HUES64 (cell line): ENCODE measurements at regions not wholly inside any gene's neighbourhood (a gene's known extent, or its start where the extent isn't known, plus 50 kb on each side); places are given as distances from the start of the nearest gene placed in this dataset.
"Not testable (repeated sequence)": the region's sequence is repeated elsewhere in the genome, so short reads cannot be mapped to it uniquely, and the experiment has no call there.

Experiments used
- H3K27ac ChIP-seq: 2 replicates; pipeline ENCODE4 v1.7.0; 2013; ENCODE audit warnings: low read depth, low read length, inconsistent platforms
- H3K27me3 ChIP-seq: 2 replicates; pipeline ENCODE4 v1.6.1; 2013; ENCODE audit warnings: mild to moderate bottlenecking, low read length; ENCODE audit not compliant: insufficient read depth
- H3K36me3 ChIP-seq: 2 replicates; pipeline ENCODE4 v1.6.1; 2013; ENCODE audit warnings: mild to moderate bottlenecking, low read length; ENCODE audit not compliant: insufficient read depth
- H3K4me1 ChIP-seq: 2 replicates; pipeline ENCODE4 v1.6.1; 2013; ENCODE audit warnings: mild to moderate bottlenecking, low read length, moderate library complexity; ENCODE audit not compliant: insufficient read depth
- H3K4me3 ChIP-seq: 2 replicates; pipeline ENCODE4 v1.5.1; 2013; ENCODE audit warnings: mild to moderate bottlenecking, low read length, moderate library complexity
- H3K9ac ChIP-seq: 2 replicates; pipeline ENCODE4 v1.6.1; 2013; ENCODE audit warnings: mild to moderate bottlenecking, low read depth, low read length
- H3K9me3 ChIP-seq: 2 replicates; pipeline ENCODE4 v1.6.1; 2013; ENCODE audit warnings: low read depth, low read length; ENCODE audit not compliant: insufficient read depth
- whole genome bisulfite sequencing: fragments of 150-250, 120-280 bp; methylation state at CpG from one replicate; pipeline ENCODE4 v1.1.7; 2013; ENCODE audit warnings: missing lambda C conversion rate; 5-methylcytosine and 5-hydroxymethylcytosine counted together

DNA sequence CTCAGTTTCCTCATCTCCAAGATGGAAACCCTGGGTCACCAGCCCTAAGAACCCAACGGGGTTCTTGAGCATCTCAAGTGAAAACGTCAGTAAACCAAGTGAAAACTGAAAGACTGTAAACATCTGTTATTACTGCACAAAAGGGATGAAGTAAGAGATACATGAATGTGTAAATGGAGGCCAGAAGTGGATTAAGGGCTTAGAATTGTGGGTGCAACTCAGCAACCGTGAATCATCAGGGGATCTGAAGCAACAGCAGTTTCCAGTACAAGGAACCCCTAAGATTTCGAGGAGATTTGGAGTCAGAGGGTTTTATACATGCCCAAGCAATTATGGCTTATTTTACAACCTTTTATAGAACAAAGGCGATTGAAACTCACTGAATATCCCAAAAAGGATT is 95.7 kb upstream of the SVIL start:
- Histone ChIP-seq H3K4me1 (peaks cover 45% of the 10 kb centered on the region), H3K27me3 (peaks cover 20% of the 10 kb centered on the region), H3K27ac (no peak overlapping the region), H3K4me3 (no peak overlapping the region), H3K9me3 (no peaks in the 10 kb centered on the region), H3K9ac (no peak overlapping the region), H3K36me3 (no peaks in the 10 kb centered on the region)
- WGBS, result 90% methylated on average over 4 of the region's 5 CpGs

DNA sequence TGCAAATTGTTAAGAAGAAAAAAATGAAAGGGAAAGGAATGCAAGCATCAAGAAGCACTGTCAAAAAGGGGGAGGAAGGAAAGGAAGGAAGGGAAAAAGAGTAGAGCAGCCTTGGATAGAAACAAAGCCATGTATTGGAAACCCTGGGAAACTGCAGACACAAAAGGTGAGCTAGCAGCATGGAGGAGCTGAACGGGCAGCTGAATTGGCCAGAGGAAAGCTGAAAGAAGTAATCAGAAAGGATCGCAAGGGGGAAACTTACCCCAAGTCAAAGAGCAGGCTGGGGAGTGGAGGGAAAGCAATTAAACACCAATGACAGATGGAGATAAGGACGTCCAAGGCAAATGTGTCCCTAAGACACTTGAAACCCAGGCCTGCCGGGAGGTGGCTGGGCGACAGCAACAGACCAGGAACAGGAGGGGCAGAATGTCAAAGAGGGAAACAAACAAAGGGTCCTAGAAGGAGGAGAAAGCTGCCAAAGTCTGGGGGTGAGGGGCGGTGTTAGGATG is 93.8 kb upstream of the SVIL start:
- Histone ChIP-seq H3K27ac (peak overlapping the region; percentile 49), H3K9ac (no peak overlapping the region; the same call in 1 of the 2 replicates), H3K9me3 (peaks cover 5% of the 10 kb centered on the region; the same call in 1 of the 2 replicates), H3K4me3 (no peak overlapping the region), H3K36me3 (no peaks in the 10 kb centered on the region), H3K4me1 (peaks cover 51% of the 10 kb centered on the region), H3K27me3 (peaks cover 3% of the 10 kb centered on the region)
- WGBS, result 26% methylated on average over 6 of the region's 6 CpGs

DNA sequence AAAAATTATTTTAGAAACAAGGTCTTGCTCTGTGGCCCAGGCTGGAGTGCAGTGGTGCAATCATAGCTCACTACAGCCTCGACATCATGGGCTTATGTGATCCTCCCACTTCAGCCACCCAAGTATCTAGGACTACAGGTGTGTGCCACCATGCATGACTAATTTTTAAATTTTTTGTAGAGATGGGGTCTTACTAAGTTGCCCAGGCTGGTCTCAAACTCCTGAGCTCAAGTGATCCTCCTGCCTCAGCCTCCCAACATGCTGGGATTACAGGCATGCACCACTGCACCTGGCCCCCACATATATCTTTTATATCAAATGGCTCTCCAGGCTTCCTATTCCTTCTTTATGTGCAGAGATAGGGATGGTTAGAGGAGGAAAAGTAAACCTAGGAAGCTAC is 91.2 kb upstream of the SVIL start:
- H3K9me3 ChIP-seq, H3K9ac ChIP-seq, H3K36me3 ChIP-seq, H3K27me3 ChIP-seq, H3K27ac ChIP-seq, H3K4me3 ChIP-seq: not testable (repeated sequence)
- WGBS, result 97% methylated on average over 1 of the region's 1 CpG
- H3K4me1 ChIP-seq, result peaks cover 30% of the 10 kb centered on the region

DNA sequence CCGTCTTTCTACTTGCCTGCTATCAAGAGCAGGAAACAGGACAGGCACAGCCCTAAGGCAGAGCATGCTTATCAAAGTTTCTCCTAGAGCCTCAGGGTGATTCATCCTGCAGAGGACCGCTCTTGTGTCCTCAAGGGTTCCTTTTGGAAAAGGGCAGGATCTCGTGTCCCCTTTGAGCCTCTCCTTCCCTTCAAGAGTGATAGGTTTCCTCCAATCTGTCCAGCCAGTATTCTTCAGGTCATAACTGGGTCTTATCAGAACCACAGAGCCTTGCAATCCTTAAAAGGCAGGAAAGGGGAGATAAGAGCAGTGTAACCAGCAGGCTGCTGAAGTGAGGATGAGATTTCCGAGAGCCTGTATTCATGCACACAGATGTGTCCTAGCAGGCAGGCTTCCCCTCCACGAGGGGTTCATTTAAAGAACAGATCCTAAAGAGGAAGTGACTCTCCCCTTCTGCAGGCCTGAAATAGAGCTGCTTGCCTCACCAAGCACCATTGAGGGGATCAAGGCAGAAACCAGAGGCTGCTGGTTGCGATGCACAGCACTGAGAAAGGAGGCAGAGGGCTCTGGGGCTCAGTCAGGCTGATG is 90.5 kb upstream of the SVIL start:
- Histone ChIP-seq H3K27ac (no peak overlapping the region), H3K9ac (no peak overlapping the region)
- 78% methylated on average over 6 of the region's 6 CpGs for WGBS

DNA sequence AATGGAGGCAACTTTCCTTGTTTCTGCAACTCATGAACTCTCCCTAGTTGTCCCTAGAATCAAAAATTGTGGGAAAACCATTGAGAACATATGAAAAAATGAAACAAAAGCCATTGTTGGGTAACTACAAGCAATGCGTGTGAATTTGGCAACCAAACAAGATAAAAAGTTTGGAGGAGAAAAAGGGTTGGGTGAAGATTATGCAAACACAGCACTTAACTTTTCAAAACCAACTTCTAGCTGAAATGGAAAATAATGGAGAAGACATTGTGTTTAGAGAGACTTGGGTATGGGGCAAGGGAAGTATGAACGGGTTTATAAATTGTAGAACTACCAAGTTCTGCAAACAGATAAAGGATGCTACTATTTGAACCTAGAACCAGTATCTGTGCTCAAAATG is 89.0 kb upstream of the SVIL start:
- Histone ChIP-seq H3K9me3 (peaks cover 23% of the 10 kb centered on the region), H3K4me3 (no peak overlapping the region), H3K9ac (no peak overlapping the region), H3K27ac (no peak overlapping the region), H3K27me3 (no peaks in the 10 kb centered on the region), H3K4me1 (peaks cover 23% of the 10 kb centered on the region), H3K36me3 (peaks cover 3% of the 10 kb centered on the region; the same call in 1 of the 2 replicates)
- WGBS, result 98% methylated on average over 2 of the region's 2 CpGs

More for the DNA sequence above, 90.5 kb upstream of the SVIL start:
- peaks cover 14% of the 10 kb centered on the region; the same call in 1 of the 2 replicates for H3K9me3 ChIP-seq
- peaks cover 3% of the 10 kb centered on the region; the same call in 1 of the 2 replicates for H3K36me3 ChIP-seq
- peaks cover 27% of the 10 kb centered on the region for H3K4me1 ChIP-seq
- no peaks in the 10 kb centered on the region for H3K27me3 ChIP-seq
- H3K4me3 ChIP-seq, result no peak overlapping the region

DNA sequence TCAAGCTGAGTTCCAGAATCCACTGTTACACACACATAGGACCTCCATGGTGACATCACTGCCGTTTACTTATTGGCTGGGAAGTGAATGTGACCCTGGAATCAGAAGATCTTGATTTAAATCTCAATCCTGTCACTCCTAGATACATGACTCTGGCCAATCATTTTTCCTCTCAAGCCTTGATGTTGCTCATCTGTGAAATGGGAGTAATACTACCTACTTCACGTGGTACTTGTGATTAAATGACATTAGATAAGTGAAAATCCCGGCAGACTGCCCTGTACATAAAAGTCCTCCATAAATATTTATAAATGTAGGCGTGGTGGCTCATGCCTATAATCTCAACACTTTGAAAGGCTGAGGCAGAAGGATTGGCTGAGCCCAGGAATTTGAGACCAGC is 88.0 kb upstream of the SVIL start:
- H3K4me3 ChIP-seq, result no peak overlapping the region
- H3K27ac ChIP-seq, result no peak overlapping the region
- peaks cover 23% of the 10 kb centered on the region for H3K9me3 ChIP-seq
- H3K36me3 ChIP-seq, result peaks cover 3% of the 10 kb centered on the region; the same call in 1 of the 2 replicates
- peaks cover 13% of the 10 kb centered on the region for H3K4me1 ChIP-seq
- WGBS, result 80% methylated on average over 3 of the region's 4 CpGs
- no peaks in the 10 kb centered on the region for H3K27me3 ChIP-seq
- H3K9ac ChIP-seq, result no peak overlapping the region

DNA sequence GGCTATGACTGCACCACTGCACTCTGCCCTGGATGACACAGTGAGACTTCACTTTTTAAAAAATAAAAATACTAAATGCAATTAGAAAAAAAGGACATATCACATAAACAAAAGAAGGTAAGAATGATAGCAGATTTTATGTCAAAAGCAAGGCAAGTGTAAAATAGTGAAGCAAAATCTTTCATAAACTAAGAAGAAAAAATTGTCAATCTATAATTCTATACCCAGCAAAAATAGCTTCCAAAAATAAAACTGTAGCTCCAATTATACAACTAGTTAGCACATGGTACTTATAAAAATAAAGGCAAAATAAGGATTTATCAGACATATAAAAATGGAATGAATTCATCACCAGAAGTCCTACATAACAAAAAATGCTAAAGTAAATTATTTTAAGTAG is 85.4 kb upstream of the SVIL start:
- Histone ChIP-seq H3K9ac (no peak overlapping the region), H3K27ac (no peak overlapping the region), H3K4me3 (no peak overlapping the region), H3K4me1 (peaks cover 3% of the 10 kb centered on the region), H3K9me3 (peaks cover 23% of the 10 kb centered on the region), H3K27me3 (no peaks in the 10 kb centered on the region), H3K36me3 (peaks cover 3% of the 10 kb centered on the region; the same call in 1 of the 2 replicates)

DNA sequence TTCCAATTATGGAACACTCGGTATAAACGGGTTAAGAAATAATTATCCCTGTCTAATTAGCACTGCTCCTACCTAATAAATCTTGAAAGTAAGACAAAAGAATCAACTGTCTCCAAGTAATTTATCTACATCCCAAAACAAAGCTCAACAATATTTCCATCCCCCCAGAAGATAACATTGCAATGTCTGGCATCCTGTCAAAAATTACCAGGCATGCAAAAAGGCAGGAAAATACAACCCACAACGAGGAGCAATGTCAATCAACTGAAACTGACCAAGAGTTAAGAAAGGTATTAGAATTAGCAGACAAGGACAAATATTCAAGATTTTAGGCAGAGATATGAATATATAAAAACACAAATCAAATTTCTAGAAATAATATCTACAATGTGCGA is 84.5 kb upstream of the SVIL start:
- Histone ChIP-seq H3K4me1 (no peaks in the 10 kb centered on the region), H3K27ac (no peak overlapping the region), H3K4me3 (no peak overlapping the region), H3K9ac (no peak overlapping the region), H3K27me3 (no peaks in the 10 kb centered on the region), H3K36me3 (peaks cover 3% of the 10 kb centered on the region; the same call in 1 of the 2 replicates), H3K9me3 (peaks cover 23% of the 10 kb centered on the region)
- WGBS, result over 99% methylated on average over 4 of the region's 4 CpGs

DNA sequence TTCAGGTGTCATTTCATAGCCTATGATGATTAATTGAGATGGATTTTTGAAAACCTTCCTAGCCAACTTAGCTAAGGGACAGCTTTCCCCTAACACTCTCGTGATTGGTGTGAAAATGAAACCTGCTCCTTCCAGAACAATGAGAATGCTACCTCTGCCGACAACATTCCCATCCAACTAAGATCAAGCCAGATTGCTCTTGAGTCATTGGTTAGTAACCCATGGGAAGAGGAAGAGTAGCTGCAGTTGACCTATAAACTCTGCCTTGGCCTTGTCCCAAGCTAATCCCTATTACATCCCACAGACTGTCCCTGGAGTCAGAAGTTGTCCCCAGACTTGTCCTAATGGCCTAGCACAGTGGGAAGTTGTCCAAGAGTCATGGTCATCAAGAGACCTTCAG is 80.5 kb upstream of the SVIL start:
- Histone ChIP-seq H3K9ac (no peak overlapping the region), H3K27me3 (no peaks in the 10 kb centered on the region), H3K4me1 (peaks cover 10% of the 10 kb centered on the region), H3K27ac (no peak overlapping the region), H3K4me3 (no peak overlapping the region), H3K9me3 (peaks cover 10% of the 10 kb centered on the region), H3K36me3 (no peaks in the 10 kb centered on the region)
- WGBS, result 100% methylated on average over 2 of the region's 2 CpGs

DNA sequence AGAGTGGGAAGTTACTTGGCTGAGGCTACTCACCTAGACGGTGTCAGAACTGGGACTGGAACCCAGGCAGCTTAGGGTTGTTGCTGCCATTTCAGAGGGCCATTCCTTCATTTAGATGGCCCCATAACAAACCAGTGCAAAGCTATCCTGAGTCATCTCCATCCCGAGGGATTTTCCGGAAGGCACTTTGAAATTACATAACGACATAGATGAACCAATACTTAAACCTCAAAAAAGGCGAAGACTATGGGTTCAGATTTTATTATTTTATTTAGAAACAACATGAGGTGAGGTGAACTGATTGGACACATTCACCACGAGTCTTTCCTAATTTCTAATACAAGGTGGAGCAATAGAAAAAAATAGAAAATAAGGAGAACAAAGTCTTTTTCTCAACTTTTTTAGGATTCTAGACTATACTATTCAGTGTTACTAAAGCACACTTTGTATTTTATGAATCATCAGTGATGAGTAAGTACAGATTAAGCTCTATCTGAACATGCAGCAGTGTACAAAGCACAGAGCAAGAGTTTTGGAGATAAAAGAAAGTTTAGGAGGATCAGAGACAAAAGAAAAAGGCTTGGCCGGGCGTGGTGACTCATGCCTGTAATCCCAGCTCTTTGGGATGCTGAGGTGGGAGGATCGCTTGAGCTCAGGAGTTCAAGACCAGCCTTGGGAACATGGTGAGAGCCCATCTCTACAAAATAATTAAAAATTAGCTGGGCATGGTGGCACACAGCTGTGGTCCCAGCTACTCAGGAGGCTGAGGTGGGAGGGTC is 79.5 kb upstream of the SVIL start:
- H3K9ac ChIP-seq, result no peak overlapping the region
- H3K4me3 ChIP-seq, result no peak overlapping the region
- WGBS, result 87% methylated on average over 7 of the region's 9 CpGs
- 0 out of 2 replicates have a peak, but pooled peaks cover under 1% of the 10 kb centered on the region for H3K9me3 ChIP-seq
- H3K27me3 ChIP-seq, result no peaks in the 10 kb centered on the region
- no peak overlapping the region for H3K27ac ChIP-seq
- H3K36me3 ChIP-seq, result no peaks in the 10 kb centered on the region
- peaks cover 12% of the 10 kb centered on the region for H3K4me1 ChIP-seq

DNA sequence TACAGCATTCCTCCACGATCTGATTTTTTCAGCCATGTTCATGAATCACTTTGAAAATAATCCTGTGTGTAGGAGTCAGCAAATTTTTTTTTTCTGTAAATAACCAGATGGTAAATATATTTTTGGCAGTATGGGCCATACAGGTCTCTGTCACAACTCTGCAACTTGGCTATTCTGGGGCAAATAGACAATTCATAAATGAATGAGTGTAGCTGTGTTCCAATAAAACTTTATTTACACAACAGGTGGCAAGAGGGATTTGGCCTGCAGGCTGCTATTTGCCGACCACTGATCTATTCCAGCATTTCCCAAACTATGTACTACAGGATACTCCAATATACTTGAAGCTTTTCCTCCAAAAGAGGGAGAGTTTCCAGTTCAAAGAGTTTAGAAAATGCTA is 78.7 kb upstream of the SVIL start:
- no peak overlapping the region for H3K9ac ChIP-seq
- 96% methylated on average over 2 of the region's 2 CpGs for WGBS
- no peaks in the 10 kb centered on the region for H3K27me3 ChIP-seq
- H3K36me3 ChIP-seq, result no peaks in the 10 kb centered on the region
- H3K4me3 ChIP-seq, result no peak overlapping the region
- H3K9me3 ChIP-seq, result no peaks in the 10 kb centered on the region
- no peak overlapping the region for H3K27ac ChIP-seq
- H3K4me1 ChIP-seq, result peaks cover 12% of the 10 kb centered on the region
